PC-3 (cell line): ENCODE measurements at regions not wholly inside any gene's neighbourhood (a gene's known extent, or its start where the extent isn't known, plus 50 kb on each side); places are given as distances from the start of the nearest gene placed in this dataset.

Experiments used
- ATAC-seq: fragments of 200-7000 bp; cut with Tn5 transposase; 2 replicates; pipeline ENCODE4 v1.9.1; 2020; ENCODE audit warnings: mild to moderate bottlenecking, moderate library complexity
- BruUV-seq: library from RNA; stranded (reverse); fragments of 400-500 nt; replicated peaks from 2 replicates; lab custom pipeline; 2021; lab: Mats Ljungman, UMichigan
- CTCF ChIA-PET: fragments of 300-600 bp; sonication (Branson Sonifier 250); formaldehyde crosslinking; loops from one replicate; lab custom pipeline; 2022; ENCODE audit warnings: antibody characterized with exemption; lab: Charles Lee
- POLR2A ChIA-PET: fragments of 300-600 bp; sonication (Branson Sonifier 250); formaldehyde crosslinking; loops from one replicate; lab custom pipeline; 2022; ENCODE audit warnings: antibody characterized with exemption; ENCODE audit not compliant: unreplicated experiment; lab: Charles Lee
- DNase-seq: peaks from one replicate; pipeline ENCODE4 v3.0.0-alpha.2; 2015
- H2AFZ ChIP-seq: fragments of 300-600 bp; sonication (generic); 2 replicates; pipeline ENCODE4 v1.6.0; 2016; ENCODE audit warnings: antibody characterized with exemption, low read length
- H3F3A ChIP-seq: fragments of 300-600 bp; sonication (generic); one replicate; pipeline ENCODE4 v1.6.0; 2017; ENCODE audit warnings: antibody characterized with exemption, low read length, control low read depth, mild to moderate bottlenecking; ENCODE audit not compliant: unreplicated experiment
- H3K27ac ChIP-seq: fragments of 300-600 bp; sonication (generic); 2 replicates; pipeline ENCODE4 v1.5.1; 2016; ENCODE audit warnings: mild to moderate bottlenecking, low read length
- H3K27me3 ChIP-seq: fragments of 300-600 bp; sonication (generic); 2 replicates; pipeline ENCODE4 v1.6.1; 2016; ENCODE audit warnings: low read length, mixed read lengths
- H3K36me3 ChIP-seq: fragments of 300-600 bp; sonication (generic); 2 replicates; pipeline ENCODE4 v1.6.1; 2016; ENCODE audit warnings: low read depth, mixed run types, low read length, mixed read lengths
- H3K4me1 ChIP-seq: fragments of 300-600 bp; sonication (generic); 2 replicates; pipeline ENCODE4 v1.5.1; 2016; ENCODE audit warnings: low read length; ENCODE audit not compliant: insufficient read depth
- H3K4me2 ChIP-seq: fragments of 300-600 bp; sonication (generic); 2 replicates; pipeline ENCODE4 v1.6.0; 2016; ENCODE audit warnings: low read length
- H3K4me3 ChIP-seq: fragments of 300-600 bp; sonication (generic); 2 replicates; pipeline ENCODE4 v1.5.1; 2016; ENCODE audit warnings: mild to moderate bottlenecking, low read length, mixed read lengths
- H3K79me2 ChIP-seq: fragments of 300-600 bp; sonication (generic); 2 replicates; pipeline ENCODE4 v1.6.1; 2017; ENCODE audit warnings: low read length, mixed read lengths
- H3K9ac ChIP-seq: fragments of 300-600 bp; sonication (generic); 2 replicates; pipeline ENCODE4 v1.6.0; 2016; ENCODE audit warnings: mild to moderate bottlenecking, low read length
- H3K9me2 ChIP-seq: fragments of 300-600 bp; sonication (generic); replicated peaks from 2 replicates; pipeline ENCODE4 v1.6.1; 2016; ENCODE audit warnings: mixed run types, low read length, mixed read lengths
- H3K9me3 ChIP-seq: fragments of 300-600 bp; sonication (generic); 2 replicates; pipeline ENCODE4 v1.6.1; 2016; ENCODE audit warnings: low read length, mixed read lengths
- H4K20me1 ChIP-seq: fragments of 300-600 bp; sonication (generic); 2 replicates; pipeline ENCODE4 v1.6.1; 2016; ENCODE audit warnings: low read length, mixed read lengths
- CTCF ChIP-seq: fragments of 300-600 bp; sonication (generic); conservative IDR thresholded peaks from 2 replicates; pipeline ENCODE4 v1.5.1; 2017; ENCODE audit warnings: antibody characterized with exemption, low read depth, mild to moderate bottlenecking, low read length
- EZH2 ChIP-seq: fragments of 300-600 bp; sonication (generic); IDR thresholded peaks from one replicate; pipeline ENCODE4 v1.6.1; 2017; ENCODE audit warnings: antibody characterized with exemption, mild to moderate bottlenecking, low read length; ENCODE audit not compliant: unreplicated experiment
- EZH2phosphoT487 ChIP-seq: fragments of 300-600 bp; sonication (generic); IDR thresholded peaks from 2 replicates; pipeline ENCODE4 v1.6.1; 2018; ENCODE audit warnings: mild to moderate bottlenecking, antibody characterized with exemption, low read length, borderline replicate concordance
- intact Hi-C: fragments of 100-400 bp; cut with micrococcal nuclease; formaldehyde crosslinking; loops from 2 replicates; pipeline ENCODE4 v1.9.0; 2023

GRCh38 chr2:217147818-217148217, 288.0 kb upstream of the TNP1 start:
- Histone ChIP-seq H3K9me3 (no peaks in the 10 kb centered on the region), H3K27ac (no peak overlapping the region), H3F3A (no peaks in the 10 kb centered on the region), H3K9ac (no peak overlapping the region), H3K27me3 (no peaks in the 10 kb centered on the region), H3K79me2 (no peaks in the 10 kb centered on the region), H3K4me3 (no peak overlapping the region), H3K36me3 (no peaks in the 10 kb centered on the region), H3K4me2 (no peak overlapping the region), H3K9me2 (no peaks in the 10 kb centered on the region), H4K20me1 (no peaks in the 10 kb centered on the region), H3K4me1 (no peaks in the 10 kb centered on the region), H2AFZ (no peak overlapping the region)
- DNase-seq (no peak), ATAC-seq (no peak)
- no TSS peak for BruUV-seq
- ChIA-PET POLR2A (no interaction called here), CTCF (no interaction called here)
- intact Hi-C loops = no loop called here
- TF ChIP-seq EZH2 = no peak
- TF ChIP-seq EZH2phosphoT487 = no peak
- TF ChIP-seq CTCF = no peak

- H3K27ac ChIP-seq = no peak overlapping the region
- H3K36me3 ChIP-seq = no peaks in the 10 kb centered on the region
- H3K79me2 ChIP-seq = no peaks in the 10 kb centered on the region
- CTCF ChIA-PET = no interaction called here
- POLR2A ChIA-PET = interaction anchor here (0.7 kb wide), 1 partner anchor 99 kb away, joined by 4 read pairs; no protein-coding TSS in a partner anchor
- DNase-seq (no peak), ATAC-seq (no peak)
- TF ChIP-seq EZH2phosphoT487 = no peak
- TF ChIP-seq EZH2 = no peak
- no peak for TF ChIP-seq CTCF
- no peak overlapping the region for H3K4me2 ChIP-seq
- no TSS peak for BruUV-seq
- H3K9ac ChIP-seq = no peak overlapping the region
- no peaks in the 10 kb centered on the region for H3K9me3 ChIP-seq
- no peak overlapping the region for H3K4me3 ChIP-seq
- no peak overlapping the region for H2AFZ ChIP-seq
- intact Hi-C loops = no loop called here
- H4K20me1 ChIP-seq = no peaks in the 10 kb centered on the region
- H3K9me2 ChIP-seq = no peaks in the 10 kb centered on the region
- no peaks in the 10 kb centered on the region for H3K27me3 ChIP-seq
- no peaks in the 10 kb centered on the region for H3K4me1 ChIP-seq
- no peaks in the 10 kb centered on the region for H3F3A ChIP-seq
Observed at GRCh38 chr2:217146956-217147355, 287.1 kb upstream of the TNP1 start.

GRCh38 chr2:217142649-217143266, 282.9 kb upstream of the TNP1 start:
- Histone ChIP-seq H3K9me3 (no peaks in the 10 kb centered on the region), H3K36me3 (no peaks in the 10 kb centered on the region), H4K20me1 (no peaks in the 10 kb centered on the region), H3K9ac (no peak overlapping the region), H3K4me2 (no peak overlapping the region), H3K4me3 (no peak overlapping the region), H2AFZ (no peak overlapping the region), H3K9me2 (no peaks in the 10 kb centered on the region), H3K4me1 (no peaks in the 10 kb centered on the region), H3K27me3 (no peaks in the 10 kb centered on the region), H3K79me2 (no peaks in the 10 kb centered on the region), H3F3A (no peaks in the 10 kb centered on the region), H3K27ac (no peak overlapping the region)
- ChIA-PET POLR2A (no interaction called here), CTCF (interaction anchor here (0.6 kb wide), 1 partner anchor 1142 kb away, joined by 6 read pairs; no protein-coding TSS in a partner anchor)
- BruUV-seq = no TSS peak
- TF ChIP-seq CTCF (peak; percentile 92), EZH2phosphoT487 (no peak), EZH2 (no peak)
- peak; percentile 65 for DNase-seq
- ATAC-seq = no peak
- intact Hi-C loops = loop anchor here (2.0 kb wide), 1 partner anchor 368 kb away; no protein-coding TSS in a partner anchor
